IPS DF 4.7 (cell line): ENCODE measurements at regions not wholly inside any gene's neighbourhood (a gene's known extent, or its start where the extent isn't known, plus 50 kb on each side); places are given as distances from the start of the nearest gene placed in this dataset.

Source experiments
- DNase-seq: peaks from one replicate; pipeline ENCODE4 v3.0.0-alpha.2; 2013; ENCODE audit warnings: low spot score; ENCODE audit errors: extremely low read depth

GRCh38 chr1:14437417-14437918 lies 161.0 kb upstream of the KAZN start:
- DNase-seq = no peak

- DNase-seq = no peak
Measured at GRCh38 chr1:14438127-14438769, 160.2 kb upstream of the KAZN start.

GRCh38 chr1:14439015-14439414 lies 159.5 kb upstream of the KAZN start:
- DNase-seq = no peak

- no peak for DNase-seq
Measured at GRCh38 chr1:14440166-14440565, 158.3 kb upstream of the KAZN start.

GRCh38 chr1:14440731-14441130 lies 157.8 kb upstream of the KAZN start:
- DNase-seq = no peak

- DNase-seq = no peak
Measured at GRCh38 chr1:14441302-14441741, 157.2 kb upstream of the KAZN start.

GRCh38 chr1:14442669-14443068 lies 155.8 kb upstream of the KAZN start:
- no peak for DNase-seq

- no peak for DNase-seq
Measured at GRCh38 chr1:14443164-14443787, 155.2 kb upstream of the KAZN start.

GRCh38 chr1:14451217-14451616 lies 147.3 kb upstream of the KAZN start:
- no peak for DNase-seq

- DNase-seq = no peak
Measured at GRCh38 chr1:14452551-14452950, 145.9 kb upstream of the KAZN start.

GRCh38 chr1:14460173-14460572 lies 138.3 kb upstream of the KAZN start:
- DNase-seq = no peak

- DNase-seq = no peak
Measured at GRCh38 chr1:14462851-14463250, 135.6 kb upstream of the KAZN start.

GRCh38 chr1:14466006-14466405 lies 132.5 kb upstream of the KAZN start:
- DNase-seq = no peak

GRCh38 chr1:14467112-14467511 lies 131.4 kb upstream of the KAZN start:
- no peak for DNase-seq

- DNase-seq = no peak
Measured at GRCh38 chr1:14468751-14469150, 129.7 kb upstream of the KAZN start.

GRCh38 chr1:14470802-14471201 lies 127.7 kb upstream of the KAZN start:
- no peak for DNase-seq

GRCh38 chr1:14474856-14475255 lies 123.6 kb upstream of the KAZN start:
- DNase-seq = no peak

- no peak for DNase-seq
Measured at GRCh38 chr1:14476170-14476955, 122.1 kb upstream of the KAZN start.

- no peak for DNase-seq
Measured at GRCh38 chr1:14478120-14478519, 120.4 kb upstream of the KAZN start.

GRCh38 chr1:14479865-14480264 lies 118.6 kb upstream of the KAZN start:
- DNase-seq = no peak

- no peak for DNase-seq
Measured at GRCh38 chr1:14482784-14483450, 115.6 kb upstream of the KAZN start.

GRCh38 chr1:14485285-14485684 lies 113.2 kb upstream of the KAZN start:
- no peak for DNase-seq
